ENCODE measurements at regions not wholly inside any gene's neighbourhood (a gene's known extent, or its start where the extent isn't known, plus 50 kb on each side); places are given as distances from the start of the nearest gene placed in this dataset.

DNA sequence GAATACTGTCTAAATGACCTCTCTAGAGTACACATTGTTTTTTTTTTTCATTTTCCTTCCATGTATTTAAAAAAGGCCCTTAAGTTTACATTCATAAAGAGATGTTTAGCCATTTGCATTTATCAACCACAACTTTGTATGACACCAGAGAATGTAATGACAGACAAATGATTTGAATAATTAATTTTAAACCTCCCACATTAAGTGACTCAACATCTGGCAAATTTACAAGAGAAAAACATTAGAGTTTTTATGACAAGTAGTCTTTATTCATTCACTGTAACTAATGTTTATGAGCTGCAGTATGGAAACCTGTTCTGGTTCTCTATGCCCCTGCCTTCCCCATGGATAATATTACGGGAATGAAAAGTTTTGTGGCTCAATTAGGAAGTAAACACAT is 1093.8 kb upstream of the CDH9 start:
- Histone ChIP-seq H3K36me3 (ENCODE audit: control insufficient read depth in 2 of 3, insufficient read depth in 3 of 3, low read length in 3 of 3) (no peaks in the 10 kb centered on the region), H3K27me3 (ENCODE audit: control insufficient read depth, insufficient read depth, low read length) (no peaks in the 10 kb centered on the region), H3K27ac (ENCODE audit: low read depth in 2 of 2, low read length in 2 of 2) (no peak overlapping the region), H3K9me3 (ENCODE audit: control insufficient read depth in 2 of 3, insufficient read depth in 1 of 3, low read length in 3 of 3) (no peaks in the 10 kb centered on the region), H3K9ac (ENCODE audit: low read length in 3 of 3) (no peak overlapping the region), H3K4me1 (ENCODE audit: control insufficient read depth in 2 of 3, insufficient read depth in 2 of 3, low read depth in 1 of 3, low read length in 3 of 3) (no peaks in the 10 kb centered on the region), H3K4me3 (ENCODE audit: low read length in 3 of 3) (no peak overlapping the region)
- DNase-seq (no peak), FAIRE-seq (no peak)
- TF ChIP-seq, protein P1, sequence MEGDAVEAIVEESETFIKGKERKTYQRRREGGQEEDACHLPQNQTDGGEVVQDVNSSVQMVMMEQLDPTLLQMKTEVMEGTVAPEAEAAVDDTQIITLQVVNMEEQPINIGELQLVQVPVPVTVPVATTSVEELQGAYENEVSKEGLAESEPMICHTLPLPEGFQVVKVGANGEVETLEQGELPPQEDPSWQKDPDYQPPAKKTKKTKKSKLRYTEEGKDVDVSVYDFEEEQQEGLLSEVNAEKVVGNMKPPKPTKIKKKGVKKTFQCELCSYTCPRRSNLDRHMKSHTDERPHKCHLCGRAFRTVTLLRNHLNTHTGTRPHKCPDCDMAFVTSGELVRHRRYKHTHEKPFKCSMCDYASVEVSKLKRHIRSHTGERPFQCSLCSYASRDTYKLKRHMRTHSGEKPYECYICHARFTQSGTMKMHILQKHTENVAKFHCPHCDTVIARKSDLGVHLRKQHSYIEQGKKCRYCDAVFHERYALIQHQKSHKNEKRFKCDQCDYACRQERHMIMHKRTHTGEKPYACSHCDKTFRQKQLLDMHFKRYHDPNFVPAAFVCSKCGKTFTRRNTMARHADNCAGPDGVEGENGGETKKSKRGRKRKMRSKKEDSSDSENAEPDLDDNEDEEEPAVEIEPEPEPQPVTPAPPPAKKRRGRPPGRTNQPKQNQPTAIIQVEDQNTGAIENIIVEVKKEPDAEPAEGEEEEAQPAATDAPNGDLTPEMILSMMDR (IDR thresholded peaks at IDR 0.05; ENCODE audit: borderline replicate concordance, extremely low read depth, insufficient read depth), result no peak
- intact Hi-C loops (cut with DNase I), result no loop called here

DNA sequence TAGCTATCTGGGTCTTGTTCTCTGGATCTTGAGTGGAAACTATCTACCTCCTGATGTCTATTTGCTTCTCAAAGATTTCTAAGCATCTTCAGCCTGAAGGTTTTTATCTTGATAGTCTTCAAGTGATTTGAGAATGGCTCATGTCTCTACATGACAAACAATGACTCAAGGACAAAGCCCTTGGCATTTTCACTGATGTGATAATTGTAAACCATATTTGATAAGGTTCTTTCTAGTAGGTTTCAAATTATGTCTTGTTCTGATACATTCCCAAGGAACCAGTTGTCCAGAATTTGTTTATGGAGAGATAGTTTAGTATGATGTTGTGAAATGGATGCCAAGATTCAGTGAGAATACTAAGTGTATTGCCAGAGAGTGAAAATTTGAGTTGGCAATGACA is 1079.3 kb upstream of the CDH9 start:
- TF ChIP-seq, protein P1 (IDR thresholded peaks at IDR 0.05; ENCODE audit: borderline replicate concordance, extremely low read depth, insufficient read depth), result no peak
- Histone ChIP-seq H3K27me3 (ENCODE audit: control insufficient read depth, insufficient read depth, low read length) (no peaks in the 10 kb centered on the region), H3K9ac (ENCODE audit: low read length in 3 of 3) (no peak overlapping the region), H3K4me1 (ENCODE audit: control insufficient read depth in 2 of 3, insufficient read depth in 2 of 3, low read depth in 1 of 3, low read length in 3 of 3) (no peaks in the 10 kb centered on the region), H3K9me3 (ENCODE audit: control insufficient read depth in 2 of 3, insufficient read depth in 1 of 3, low read length in 3 of 3) (no peaks in the 10 kb centered on the region), H3K4me3 (ENCODE audit: low read length in 3 of 3) (no peak overlapping the region), H3K27ac (ENCODE audit: low read depth in 2 of 2, low read length in 2 of 2) (no peak overlapping the region), H3K36me3 (ENCODE audit: control insufficient read depth in 2 of 3, insufficient read depth in 3 of 3, low read length in 3 of 3) (no peaks in the 10 kb centered on the region)
- no peak for DNase-seq
- no peak for FAIRE-seq
- intact Hi-C loops (cut with DNase I), result no loop called here

DNA sequence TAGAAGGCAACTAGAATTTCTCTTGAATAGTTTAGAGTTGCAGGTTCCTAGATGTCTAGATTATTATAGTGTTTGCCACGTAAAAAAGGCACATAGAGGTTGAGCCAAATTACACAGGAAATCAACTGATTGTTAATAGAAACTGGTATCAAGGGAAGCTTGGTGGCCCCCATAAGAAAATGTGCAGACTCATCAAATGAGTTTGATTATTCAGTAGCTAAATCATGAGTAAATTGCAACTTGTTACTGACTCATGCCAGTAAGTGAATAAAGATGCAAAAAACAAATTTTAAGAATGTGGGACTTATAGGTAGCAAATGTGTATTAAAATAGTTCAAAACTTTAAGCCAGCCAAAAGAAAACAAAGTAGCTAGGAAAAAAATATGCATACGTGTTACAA is 1078.9 kb upstream of the CDH9 start:
- Histone ChIP-seq H3K27me3 (ENCODE audit: control insufficient read depth, insufficient read depth, low read length) (no peaks in the 10 kb centered on the region), H3K4me3 (ENCODE audit: low read length in 3 of 3) (no peak overlapping the region), H3K4me1 (ENCODE audit: control insufficient read depth in 2 of 3, insufficient read depth in 2 of 3, low read depth in 1 of 3, low read length in 3 of 3) (no peaks in the 10 kb centered on the region), H3K9ac (ENCODE audit: low read length in 3 of 3) (no peak overlapping the region), H3K36me3 (ENCODE audit: control insufficient read depth in 2 of 3, insufficient read depth in 3 of 3, low read length in 3 of 3) (no peaks in the 10 kb centered on the region), H3K9me3 (ENCODE audit: control insufficient read depth in 2 of 3, insufficient read depth in 1 of 3, low read length in 3 of 3) (no peaks in the 10 kb centered on the region), H3K27ac (ENCODE audit: low read depth in 2 of 2, low read length in 2 of 2) (no peak overlapping the region)
- no peak for FAIRE-seq
- DNase-seq, result no peak
- TF ChIP-seq, protein P1 (IDR thresholded peaks at IDR 0.05; ENCODE audit: borderline replicate concordance, extremely low read depth, insufficient read depth), result no peak
- intact Hi-C loops (cut with DNase I), result no loop called here

DNA sequence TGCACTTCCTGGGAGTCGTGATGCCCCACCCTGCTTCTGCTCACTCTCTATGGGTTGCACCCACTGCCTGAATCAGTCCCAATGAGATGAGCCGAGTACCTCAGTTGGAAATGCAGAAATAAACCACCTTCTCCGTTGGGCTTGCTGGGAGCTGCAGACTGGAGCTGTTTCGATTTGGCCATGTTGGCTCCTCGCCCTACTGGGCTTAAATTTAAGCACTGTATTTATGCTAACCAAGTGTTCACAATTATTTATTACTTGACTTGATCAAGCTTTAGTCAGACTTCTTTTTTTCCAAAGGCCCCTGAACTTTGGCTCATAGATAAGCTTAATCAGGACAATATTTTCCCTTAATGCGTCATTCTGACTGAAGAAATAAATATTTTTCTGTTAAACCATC is 1072.4 kb upstream of the CDH9 start:
- intact Hi-C loops (cut with DNase I), result no loop called here
- no peak for FAIRE-seq

More for the DNA sequence above, 1072.4 kb upstream of the CDH9 start:
- no peaks in the 10 kb centered on the region for H3K27me3 ChIP-seq (ENCODE audit: control insufficient read depth, insufficient read depth, low read length)
- H3K4me3 ChIP-seq (ENCODE audit: low read length in 3 of 3), result no peak overlapping the region
- H3K4me1 ChIP-seq (ENCODE audit: control insufficient read depth in 2 of 3, insufficient read depth in 2 of 3, low read depth in 1 of 3, low read length in 3 of 3), result no peaks in the 10 kb centered on the region
- no peak overlapping the region for H3K27ac ChIP-seq (ENCODE audit: low read depth in 2 of 2, low read length in 2 of 2)
- no peaks in the 10 kb centered on the region for H3K36me3 ChIP-seq (ENCODE audit: control insufficient read depth in 2 of 3, insufficient read depth in 3 of 3, low read length in 3 of 3)
- H3K9ac ChIP-seq (ENCODE audit: low read length in 3 of 3), result no peak overlapping the region
- H3K9me3 ChIP-seq (ENCODE audit: control insufficient read depth in 2 of 3, insufficient read depth in 1 of 3, low read length in 3 of 3), result no peaks in the 10 kb centered on the region
- TF ChIP-seq, protein P1 (IDR thresholded peaks at IDR 0.05; ENCODE audit: borderline replicate concordance, extremely low read depth, insufficient read depth), result no peak
- DNase-seq, result peak in 3 of 5 donors; percentile 14 to 46 (median 41)
